Activated CD4-positive, alpha-beta memory T cell treated with anti-CD3 and anti-CD28 coated beads, Interleukin-2, amount 10 ng/mL, durations not matched to agents 7 days and 5 days (primary cell): ENCODE measurements at regions not wholly inside any gene's neighbourhood (a gene's known extent, or its start where the extent isn't known, plus 50 kb on each side); places are given as distances from the start of the nearest gene placed in this dataset.
"Not testable (repeated sequence)": the region's sequence is repeated elsewhere in the genome, so short reads cannot be mapped to it uniquely, and the experiment has no call there.

Source experiments
- CTCF ChIA-PET: fragments of 350-600 bp; sonication (Branson Sonifier 250); formaldehyde crosslinking; loops from one replicate; lab custom pipeline; 2021; ENCODE audit warnings: antibody characterized with exemption, inconsistent platforms; lab: Charles Lee
- POLR2A ChIA-PET: fragments of 350-600 bp; sonication (Branson Sonifier 250); formaldehyde crosslinking; loops from one replicate; lab custom pipeline; 2021; ENCODE audit warnings: antibody characterized with exemption; lab: Charles Lee
- DNase-seq: peaks from one replicate; pipeline ENCODE4 v3.0.0-alpha.2; 2020
- H3K27ac Mint-ChIP-seq: one replicate; pipeline ENCODE4 v1.8.0; 2021; ENCODE audit warnings: mild to moderate bottlenecking, mixed read lengths
- H3K27me3 Mint-ChIP-seq: one replicate; pipeline ENCODE4 v1.8.0; 2021; ENCODE audit warnings: mixed read lengths
- H3K36me3 Mint-ChIP-seq: one replicate; pipeline ENCODE4 v1.8.0; 2021; ENCODE audit warnings: low read depth, mixed read lengths
- H3K4me1 Mint-ChIP-seq: one replicate; pipeline ENCODE4 v1.8.0; 2021; ENCODE audit warnings: mixed read lengths
- H3K4me3 Mint-ChIP-seq: one replicate; pipeline ENCODE4 v1.8.0; 2021; ENCODE audit warnings: mild to moderate bottlenecking, mixed read lengths
- H3K9me3 Mint-ChIP-seq: one replicate; pipeline ENCODE4 v1.8.0; 2021; ENCODE audit warnings: mixed read lengths

GRCh38 chr12:54740882-54741281 lies 92.7 kb upstream of the DCD start:
- POLR2A ChIA-PET, result interaction anchor here (0.7 to 1.0 kb wide), 2 partner anchors 11 to 307 kb away, joined by 3 read pairs; no protein-coding TSS in a partner anchor

GRCh38 chr12:54736549-54736948 lies 88.4 kb upstream of the DCD start:
- Mint-ChIP-seq H3K4me1 (peaks cover 58% of the 10 kb centered on the region), H3K27me3 (peaks cover 5% of the 10 kb centered on the region), H3K36me3 (peaks cover 30% of the 10 kb centered on the region), H3K4me3 (no peak overlapping the region), H3K9me3 (peaks cover 14% of the 10 kb centered on the region), H3K27ac (peak overlapping the region; percentile 79)
- POLR2A ChIA-PET, result interaction anchor here (0.6 to 0.9 kb wide), 3 partner anchors 12 to 15 kb away, joined by 3 read pairs; no protein-coding TSS in a partner anchor
- CTCF ChIA-PET, result interaction anchor here (1.1 to 2.9 kb wide), 3 partner anchors 12 to 23 kb away, joined by 4 to 16 read pairs (median 8); no protein-coding TSS in a partner anchor
- peak; percentile 46 for DNase-seq

More at GRCh38 chr12:54740882-54741281, 92.7 kb upstream of the DCD start:
- peak overlapping the region; percentile 31 for H3K4me3 Mint-ChIP-seq
- peaks cover 71% of the 10 kb centered on the region for H3K4me1 Mint-ChIP-seq
- H3K9me3 Mint-ChIP-seq, result peaks cover 23% of the 10 kb centered on the region
- H3K27me3 Mint-ChIP-seq, result peaks cover 5% of the 10 kb centered on the region
- CTCF ChIA-PET, result interaction anchor here (0.7 to 1.1 kb wide), 5 partner anchors 8 to 915 kb away, joined by 3 to 4 read pairs (median 3); no protein-coding TSS in a partner anchor
- peak overlapping the region; percentile 84 for H3K27ac Mint-ChIP-seq
- peaks cover 53% of the 10 kb centered on the region for H3K36me3 Mint-ChIP-seq
- DNase-seq, result no peak

GRCh38 chr12:54734196-54734950 lies 86.2 kb upstream of the DCD start:
- H3K4me1 Mint-ChIP-seq, result peaks cover 39% of the 10 kb centered on the region
- POLR2A ChIA-PET, result interaction anchor here (0.6 to 1.0 kb wide), 2 partner anchors 12 to 14 kb away, joined by 3 read pairs; no protein-coding TSS in a partner anchor
- H3K27ac Mint-ChIP-seq, result no peak overlapping the region
- H3K36me3 Mint-ChIP-seq, result peaks cover 24% of the 10 kb centered on the region
- DNase-seq, result no peak
- CTCF ChIA-PET, result interaction anchor here (1.4 to 2.9 kb wide), 3 partner anchors 10 to 154 kb away, joined by 3 to 16 read pairs (median 4); no protein-coding TSS in a partner anchor
- peaks cover 5% of the 10 kb centered on the region for H3K27me3 Mint-ChIP-seq
- no peak overlapping the region for H3K4me3 Mint-ChIP-seq
- peaks cover 10% of the 10 kb centered on the region for H3K9me3 Mint-ChIP-seq

DNA sequence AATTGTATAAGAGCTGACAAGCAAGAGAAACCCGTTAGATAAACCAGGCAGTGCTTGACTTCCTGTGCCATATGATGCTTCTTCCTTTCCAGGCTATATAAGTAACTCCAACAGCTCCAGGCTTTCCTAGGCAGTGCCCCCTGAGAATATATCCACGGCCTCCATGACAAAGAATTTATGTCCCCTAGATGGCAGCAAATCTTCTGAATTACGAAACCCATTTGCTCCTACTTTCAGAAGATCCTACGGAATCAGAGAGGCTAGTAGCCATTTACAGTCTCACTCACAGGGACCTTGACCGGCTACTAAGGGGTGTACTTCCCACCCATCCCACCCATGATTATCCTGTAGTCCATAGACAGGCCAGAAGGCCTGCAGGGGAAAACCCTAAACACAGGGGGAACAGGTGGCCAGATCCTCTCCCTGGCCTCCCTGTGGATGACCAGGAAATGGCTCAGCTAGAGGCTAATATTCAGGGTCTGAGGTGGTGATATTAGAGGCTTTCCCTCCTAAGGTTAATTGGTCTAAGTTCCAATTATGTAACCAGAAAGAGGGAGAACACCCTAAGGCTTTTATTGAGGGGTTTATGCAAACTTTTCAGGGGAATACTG lies 77.2 kb upstream of the DCD start:
- H3K9me3 Mint-ChIP-seq, result no peaks in the 10 kb centered on the region
- no peak overlapping the region for H3K4me3 Mint-ChIP-seq
- H3K36me3 Mint-ChIP-seq, result no peaks in the 10 kb centered on the region
- no peak for DNase-seq
- POLR2A ChIA-PET, result interaction anchor here (0.6 to 1.2 kb wide), 2 partner anchors 11 to 24 kb away, joined by 3 read pairs; no protein-coding TSS in a partner anchor
- peaks cover 9% of the 10 kb centered on the region for H3K4me1 Mint-ChIP-seq
- no peak overlapping the region for H3K27ac Mint-ChIP-seq
- CTCF ChIA-PET, result interaction anchor here (1.0 to 2.2 kb wide), 14 partner anchors 10 to 931 kb away, joined by 3 to 28 read pairs (median 6); no protein-coding TSS in a partner anchor
- H3K27me3 Mint-ChIP-seq, result peaks cover 15% of the 10 kb centered on the region

DNA sequence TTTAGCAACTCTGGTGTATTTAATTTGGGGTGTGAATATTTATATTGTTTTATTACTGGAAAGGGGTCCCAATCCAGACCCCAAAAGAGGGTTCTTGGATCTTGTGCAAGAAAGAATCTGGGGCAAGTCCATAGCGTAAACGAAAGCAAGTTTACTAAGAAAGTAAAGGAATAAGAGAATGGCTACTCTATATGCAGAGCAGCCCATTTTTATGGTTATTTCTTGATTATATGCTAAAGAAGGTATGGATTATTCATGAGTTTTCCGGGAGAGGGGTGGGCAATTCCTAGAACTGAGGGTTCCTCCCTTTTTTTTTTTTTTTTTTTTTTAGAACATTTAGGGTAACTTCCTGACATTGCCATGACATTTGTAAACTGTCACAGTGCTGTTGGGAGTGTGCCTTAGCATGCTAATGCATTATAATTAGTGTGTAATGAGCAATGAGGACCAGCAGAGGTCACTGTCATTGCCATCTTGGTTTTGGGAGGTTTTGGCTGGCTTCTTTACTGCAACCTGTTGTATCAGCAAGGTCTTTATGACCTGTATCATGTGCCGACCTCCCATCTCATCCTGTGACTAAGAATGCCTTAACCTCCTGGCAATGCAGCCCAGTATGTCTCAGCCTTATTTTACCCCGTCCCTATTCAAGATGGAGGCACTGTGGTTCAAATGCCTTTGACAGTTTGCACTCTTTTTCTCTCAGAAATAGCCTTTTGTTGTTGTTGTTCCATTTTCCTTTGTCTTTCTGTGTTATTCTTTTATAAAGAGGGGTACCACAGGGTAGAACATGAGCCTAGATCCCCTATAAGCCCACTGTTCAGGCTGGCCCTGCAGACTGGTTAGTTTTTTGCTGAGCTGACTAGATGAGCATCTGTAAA lies 75.5 kb upstream of the DCD start:
- ChIA-PET POLR2A (interaction anchor here (1.2 kb wide), 1 partner anchor 13 kb away, joined by 3 read pairs; no protein-coding TSS in a partner anchor), CTCF (interaction anchor here (0.6 to 2.2 kb wide), 16 partner anchors 12 to 933 kb away, joined by 3 to 28 read pairs (median 6); no protein-coding TSS in a partner anchor)
- Mint-ChIP-seq H3K36me3 (no peaks in the 10 kb centered on the region), H3K27me3 (peaks cover 25% of the 10 kb centered on the region), H3K27ac (no peak overlapping the region), H3K4me1 (peaks cover 9% of the 10 kb centered on the region), H3K4me3 (no peak overlapping the region), H3K9me3 (no peaks in the 10 kb centered on the region)
- DNase-seq, result peak; percentile 42

DNA sequence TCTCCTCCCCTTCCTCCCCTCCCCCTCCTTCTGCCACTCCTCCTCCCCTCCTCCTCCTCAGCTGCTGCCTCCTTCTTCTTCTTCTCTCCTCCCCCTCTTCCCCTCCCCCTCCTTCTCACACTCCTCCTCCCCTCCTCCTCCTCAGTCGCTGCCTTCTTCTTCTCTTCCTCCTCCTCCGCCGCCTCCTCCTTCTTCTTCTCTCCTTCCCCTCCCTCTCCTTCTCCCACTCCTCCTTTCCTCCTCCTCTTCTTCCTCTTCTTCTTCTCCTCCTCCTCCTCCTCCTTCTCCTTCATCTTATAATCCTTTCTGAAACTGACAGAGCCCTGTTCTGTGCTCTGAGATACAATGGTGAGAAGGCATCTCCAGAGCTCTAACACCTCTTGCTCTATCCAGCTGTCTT lies 73.1 kb upstream of the DCD start:
- POLR2A ChIA-PET, result interaction anchor here (1.1 kb wide), 1 partner anchor 28 kb away, joined by 4 read pairs; no protein-coding TSS in a partner anchor
- no peak overlapping the region for H3K4me3 Mint-ChIP-seq
- DNase-seq, result no peak
- H3K27me3 Mint-ChIP-seq, result peaks cover 37% of the 10 kb centered on the region
- H3K27ac Mint-ChIP-seq, result no peak overlapping the region
- H3K9me3 Mint-ChIP-seq, result no peaks in the 10 kb centered on the region
- peaks cover 9% of the 10 kb centered on the region for H3K4me1 Mint-ChIP-seq
- CTCF ChIA-PET, result interaction anchor here (1.2 to 1.8 kb wide), 4 partner anchors 19 to 351 kb away, joined by 3 to 7 read pairs (median 4); no protein-coding TSS in a partner anchor
- H3K36me3 Mint-ChIP-seq, result no peaks in the 10 kb centered on the region

- Mint-ChIP-seq H3K4me1 (peaks cover 4% of the 10 kb centered on the region), H3K4me3 (no peak overlapping the region), H3K36me3 (no peaks in the 10 kb centered on the region), H3K27ac (no peak overlapping the region), H3K9me3 (no peaks in the 10 kb centered on the region), H3K27me3 (peaks cover 37% of the 10 kb centered on the region)
- no peak for DNase-seq
- ChIA-PET POLR2A (no interaction called here), CTCF (interaction anchor here (1.1 kb wide), 1 partner anchor 18 kb away, joined by 5 read pairs; no protein-coding TSS in a partner anchor)
Measured at GRCh38 chr12:54719691-54720090, 71.5 kb upstream of the DCD start.

- DNase-seq, result no peak
- Mint-ChIP-seq H3K4me1 (no peaks in the 10 kb centered on the region), H3K4me3 (no peak overlapping the region), H3K36me3 (no peaks in the 10 kb centered on the region), H3K9me3 (no peaks in the 10 kb centered on the region), H3K27me3 (peaks cover 46% of the 10 kb centered on the region), H3K27ac (no peak overlapping the region)
- ChIA-PET CTCF (interaction anchor here (1.2 kb wide), 1 partner anchor 28 kb away, joined by 3 read pairs; no protein-coding TSS in a partner anchor), POLR2A (no interaction called here)
Measured at GRCh38 chr12:54716261-54716660, 68.1 kb upstream of the DCD start.

DNA sequence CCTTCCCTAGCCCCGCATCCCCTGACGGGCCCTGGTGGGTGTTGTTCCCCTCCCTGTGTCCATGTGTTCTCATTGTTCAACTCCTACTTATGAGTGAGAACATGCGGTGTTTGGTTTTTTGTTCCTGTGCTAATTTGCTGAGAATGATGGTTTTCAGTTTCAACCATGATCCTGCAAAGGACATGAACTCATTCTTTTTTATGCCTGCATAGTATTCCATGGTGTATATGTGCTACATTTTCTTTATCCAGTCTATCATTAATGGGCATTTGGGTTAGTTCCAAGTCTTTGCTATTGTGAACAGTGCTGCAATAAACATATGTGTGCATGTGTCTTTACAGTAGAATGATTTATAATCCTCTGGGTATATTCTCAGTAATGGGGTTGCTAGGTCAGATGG lies 65.7 kb upstream of the DCD start:
- H3K36me3 Mint-ChIP-seq, H3K27ac Mint-ChIP-seq, H3K4me3 Mint-ChIP-seq, DNase-seq, H3K9me3 Mint-ChIP-seq, POLR2A ChIA-PET, H3K4me1 Mint-ChIP-seq: not testable (repeated sequence)
- peaks cover 32% of the 10 kb centered on the region for H3K27me3 Mint-ChIP-seq
- CTCF ChIA-PET, result interaction anchor here (0.6 to 1.2 kb wide), 3 partner anchors 279 to 1282 kb away, joined by 3 to 4 read pairs (median 3); no protein-coding TSS in a partner anchor

- Mint-ChIP-seq H3K4me1 (no peaks in the 10 kb centered on the region), H3K4me3 (no peak overlapping the region), H3K27me3 (peaks cover 19% of the 10 kb centered on the region), H3K27ac (no peak overlapping the region), H3K36me3 (no peaks in the 10 kb centered on the region), H3K9me3 (no peaks in the 10 kb centered on the region)
- CTCF ChIA-PET, result no interaction called here
- DNase-seq, result no peak
- POLR2A ChIA-PET, result no interaction called here
Measured at GRCh38 chr12:54711669-54712068, 63.5 kb upstream of the DCD start.

DNA sequence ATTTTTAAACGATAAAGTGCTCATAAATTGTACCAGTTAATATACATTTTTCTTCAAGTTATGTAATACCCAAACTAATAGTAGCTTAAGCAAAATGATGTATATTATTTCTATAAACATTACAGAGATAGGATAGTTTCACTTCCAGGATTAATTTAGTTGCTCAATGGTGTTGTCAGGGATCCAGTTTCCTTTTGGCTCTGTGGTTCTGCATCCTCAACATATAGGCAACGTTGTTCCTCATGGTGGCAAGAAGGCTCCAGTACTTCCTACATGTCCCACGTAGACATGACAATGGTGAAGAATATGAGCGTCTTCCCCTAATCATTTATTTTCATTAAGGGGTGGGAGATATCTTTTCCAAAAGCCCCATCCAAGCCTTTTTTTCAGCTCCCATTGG lies 60.7 kb upstream of the DCD start:
- Mint-ChIP-seq H3K9me3 (no peaks in the 10 kb centered on the region), H3K4me3 (no peak overlapping the region), H3K4me1 (no peaks in the 10 kb centered on the region), H3K27ac (no peak overlapping the region), H3K36me3 (no peaks in the 10 kb centered on the region), H3K27me3 (peaks cover 12% of the 10 kb centered on the region)
- ChIA-PET CTCF (interaction anchor here (2.1 kb wide), 1 partner anchor 363 kb away, joined by 6 read pairs; no protein-coding TSS in a partner anchor), POLR2A (no interaction called here)
- DNase-seq, result no peak

- no peak overlapping the region for H3K27ac Mint-ChIP-seq
- POLR2A ChIA-PET, result no interaction called here
- no peaks in the 10 kb centered on the region for H3K4me1 Mint-ChIP-seq
- no peak overlapping the region for H3K4me3 Mint-ChIP-seq
- no peaks in the 10 kb centered on the region for H3K36me3 Mint-ChIP-seq
- no peaks in the 10 kb centered on the region for H3K9me3 Mint-ChIP-seq
- no peak for DNase-seq
- H3K27me3 Mint-ChIP-seq, result peaks cover 5% of the 10 kb centered on the region
- CTCF ChIA-PET, result no interaction called here
Measured at GRCh38 chr12:54704202-54704601, 56.0 kb upstream of the DCD start.
